GM18507 (cell line): ENCODE measurements at regions not wholly inside any gene's neighbourhood (a gene's known extent, or its start where the extent isn't known, plus 50 kb on each side); places are given as distances from the start of the nearest gene placed in this dataset.
A peak's percentile ranks its signal among the peaks of the same experiment; 100 is the strongest.

ENCODE experiments used
- DNase-seq: peaks from one replicate; pipeline ENCODE4 v3.0.0; 2011; ENCODE audit warnings: low read depth; ENCODE audit not compliant: insufficient read length; ENCODE audit errors: extremely low spot score
- FAIRE-seq: peaks from 2 replicates; lab custom pipeline; 2011; peaks lifted over from hg19 to GRCh38; lab: Jason Lieb, UNC

- no peak for FAIRE-seq
Observed at GRCh38 chr13:50334115-50334778, 319.0 kb downstream of the KCNRG start.

GRCh38 chr13:50334944-50335343 lies 319.7 kb downstream of the KCNRG start:
- FAIRE-seq, result no peak
- DNase-seq, result no peak

More at GRCh38 chr13:50334115-50334778, 319.0 kb downstream of the KCNRG start:
- DNase-seq, result no peak

GRCh38 chr13:50339271-50339670 lies 324.0 kb downstream of the KCNRG start:
- no peak for DNase-seq
- FAIRE-seq, result no peak

- DNase-seq, result no peak
- FAIRE-seq, result no peak
Observed at GRCh38 chr13:50340146-50340545, 324.9 kb downstream of the KCNRG start.

GRCh38 chr13:50340551-50341287 lies 325.5 kb downstream of the KCNRG start:
- DNase-seq (no peak), FAIRE-seq (no peak)

- no peak for DNase-seq
- no peak for FAIRE-seq
Observed at GRCh38 chr13:50341526-50341925, 326.3 kb downstream of the KCNRG start.

GRCh38 chr13:50344717-50345116 lies 329.5 kb downstream of the KCNRG start:
- DNase-seq (no peak), FAIRE-seq (no peak)

GRCh38 chr13:50345804-50346203 lies 330.6 kb downstream of the KCNRG start:
- FAIRE-seq (no peak), DNase-seq (no peak)

- no peak for DNase-seq
- FAIRE-seq, result no peak
Observed at GRCh38 chr13:50348371-50348770, 333.1 kb downstream of the KCNRG start.

GRCh38 chr13:50352720-50353480 lies 337.7 kb downstream of the KCNRG start:
- DNase-seq (no peak), FAIRE-seq (no peak)

GRCh38 chr13:50353651-50354415 lies 338.6 kb downstream of the KCNRG start:
- FAIRE-seq (no peak), DNase-seq (no peak)

- peak; percentile 48 for FAIRE-seq
Observed at GRCh38 chr13:50355797-50356196, 340.6 kb downstream of the KCNRG start.

GRCh38 chr13:50357136-50357535 lies 341.9 kb downstream of the KCNRG start:
- no peak for FAIRE-seq
- DNase-seq, result no peak

More at GRCh38 chr13:50355797-50356196, 340.6 kb downstream of the KCNRG start:
- DNase-seq, result no peak

GRCh38 chr13:50357586-50358118 lies 342.4 kb downstream of the KCNRG start:
- DNase-seq (no peak), FAIRE-seq (no peak)

GRCh38 chr13:50358231-50359040 lies 343.2 kb downstream of the KCNRG start:
- no peak for DNase-seq
- peak; percentile 36 for FAIRE-seq

GRCh38 chr13:50359041-50359367 lies 343.8 kb downstream of the KCNRG start:
- FAIRE-seq (no peak), DNase-seq (no peak)

- DNase-seq (no peak), FAIRE-seq (no peak)
Observed at GRCh38 chr13:50359779-50360178, 344.5 kb downstream of the KCNRG start.

- no peak for DNase-seq
- no peak for FAIRE-seq
Observed at GRCh38 chr13:50360637-50361036, 345.4 kb downstream of the KCNRG start.

- no peak for FAIRE-seq
- no peak for DNase-seq
Observed at GRCh38 chr13:50361282-50361681, 346.0 kb downstream of the KCNRG start.
